ENCODE measurements at regions not wholly inside any gene's neighbourhood (a gene's known extent, or its start where the extent isn't known, plus 50 kb on each side); places are given as distances from the start of the nearest gene placed in this dataset.

DNA sequence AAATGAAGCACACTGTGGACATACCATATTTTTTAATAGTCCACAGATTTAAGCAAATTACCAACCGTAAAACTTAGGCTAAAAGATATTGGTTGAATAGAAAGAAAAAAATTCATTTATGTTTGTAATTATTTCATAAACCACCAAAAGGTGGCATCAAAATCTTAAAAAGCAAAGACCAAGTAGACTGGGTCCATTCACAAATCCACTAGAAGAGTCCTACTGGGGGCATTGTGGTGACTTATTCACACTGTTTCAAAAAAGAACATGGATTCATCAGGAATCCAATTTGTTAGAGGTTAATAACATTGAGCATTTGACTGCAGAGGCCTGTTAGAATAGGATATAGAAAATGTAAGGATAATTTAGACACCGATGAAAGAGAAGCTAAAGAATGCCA is 194.9 kb upstream of the KYNU start:
- no peak for DNase-seq (ENCODE audit: low read depth)
- no peak overlapping the region for H3K4me3 ChIP-seq (ENCODE audit: low read depth, low read length)
- TF ChIP-seq, protein P1, sequence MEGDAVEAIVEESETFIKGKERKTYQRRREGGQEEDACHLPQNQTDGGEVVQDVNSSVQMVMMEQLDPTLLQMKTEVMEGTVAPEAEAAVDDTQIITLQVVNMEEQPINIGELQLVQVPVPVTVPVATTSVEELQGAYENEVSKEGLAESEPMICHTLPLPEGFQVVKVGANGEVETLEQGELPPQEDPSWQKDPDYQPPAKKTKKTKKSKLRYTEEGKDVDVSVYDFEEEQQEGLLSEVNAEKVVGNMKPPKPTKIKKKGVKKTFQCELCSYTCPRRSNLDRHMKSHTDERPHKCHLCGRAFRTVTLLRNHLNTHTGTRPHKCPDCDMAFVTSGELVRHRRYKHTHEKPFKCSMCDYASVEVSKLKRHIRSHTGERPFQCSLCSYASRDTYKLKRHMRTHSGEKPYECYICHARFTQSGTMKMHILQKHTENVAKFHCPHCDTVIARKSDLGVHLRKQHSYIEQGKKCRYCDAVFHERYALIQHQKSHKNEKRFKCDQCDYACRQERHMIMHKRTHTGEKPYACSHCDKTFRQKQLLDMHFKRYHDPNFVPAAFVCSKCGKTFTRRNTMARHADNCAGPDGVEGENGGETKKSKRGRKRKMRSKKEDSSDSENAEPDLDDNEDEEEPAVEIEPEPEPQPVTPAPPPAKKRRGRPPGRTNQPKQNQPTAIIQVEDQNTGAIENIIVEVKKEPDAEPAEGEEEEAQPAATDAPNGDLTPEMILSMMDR (IDR thresholded peaks at IDR 0.05; ENCODE audit: control insufficient read depth, extremely low read depth, insufficient read depth): peak; percentile 40

DNA sequence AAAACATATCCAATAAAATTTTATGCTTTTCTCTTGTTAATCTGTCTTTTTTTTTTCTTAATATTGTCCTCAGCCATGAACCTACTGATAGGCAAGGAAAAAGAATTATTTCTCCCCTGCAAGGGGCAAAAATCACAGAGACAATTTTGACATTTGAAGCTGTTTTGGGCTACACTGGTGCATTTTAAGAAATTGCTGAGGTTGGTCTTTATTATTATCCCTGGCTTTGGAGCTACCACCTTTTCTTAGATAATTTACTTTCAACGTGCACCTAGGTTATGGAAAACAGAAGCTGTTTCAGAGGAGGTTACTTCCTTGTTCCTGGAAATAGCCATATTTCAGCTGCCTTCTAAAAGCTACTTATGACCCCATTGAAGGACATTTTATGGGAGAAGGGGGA is 195.5 kb upstream of the KYNU start:
- DNase-seq (ENCODE audit: low read depth): no peak
- H3K4me3 ChIP-seq (ENCODE audit: low read depth, low read length): no peak overlapping the region

DNA sequence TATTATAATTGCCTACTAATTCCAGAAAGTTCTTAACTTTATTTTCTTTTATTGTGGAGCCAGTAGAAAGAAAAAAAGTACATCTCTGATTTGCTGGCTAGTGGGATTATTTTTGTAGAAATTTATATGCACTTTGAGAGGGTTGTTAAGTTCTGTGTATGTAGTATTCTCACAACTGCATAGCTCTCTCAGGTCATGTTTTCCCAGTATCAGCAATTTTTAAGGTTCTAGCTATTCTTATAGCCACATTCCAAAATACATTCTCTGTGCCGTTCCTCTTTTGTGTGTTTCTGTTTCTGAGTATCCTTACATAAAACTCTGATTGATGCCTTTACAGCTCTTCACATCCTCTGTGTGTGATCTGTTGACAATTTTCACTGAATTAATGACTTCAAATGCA is 199.3 kb upstream of the KYNU start:
- no peak for DNase-seq (ENCODE audit: low read depth)
- TF ChIP-seq, protein P1 (IDR thresholded peaks at IDR 0.05; ENCODE audit: control insufficient read depth, extremely low read depth, insufficient read depth): no peak
- no peak overlapping the region for H3K4me3 ChIP-seq (ENCODE audit: low read depth, low read length)

More for the DNA sequence above, 195.5 kb upstream of the KYNU start:
- TF ChIP-seq, protein P1 (IDR thresholded peaks at IDR 0.05; ENCODE audit: control insufficient read depth, extremely low read depth, insufficient read depth): no peak

DNA sequence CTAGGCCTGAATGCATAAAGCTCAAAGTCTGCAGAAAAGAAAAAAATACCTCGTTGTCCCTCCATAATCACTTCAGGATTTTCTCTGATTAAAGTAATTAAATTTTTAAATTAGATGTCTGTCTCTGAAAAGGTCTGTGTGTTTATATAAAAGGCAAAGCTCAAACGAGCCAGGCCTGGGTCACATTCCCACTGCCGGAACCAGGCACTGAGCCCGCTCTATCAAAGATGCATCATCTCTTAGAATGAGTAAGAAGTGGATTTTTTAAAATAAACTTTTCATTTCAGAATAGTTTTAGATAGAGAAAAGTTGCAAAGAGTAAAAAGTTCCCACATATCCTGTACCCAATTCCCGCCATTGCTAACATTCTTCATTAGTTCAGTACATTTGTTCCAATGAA is 202.1 kb upstream of the KYNU start:
- H3K4me3 ChIP-seq (ENCODE audit: low read depth, low read length): no peak overlapping the region
- DNase-seq (ENCODE audit: low read depth): no peak
- TF ChIP-seq, protein P1 (IDR thresholded peaks at IDR 0.05; ENCODE audit: control insufficient read depth, extremely low read depth, insufficient read depth): no peak

DNA sequence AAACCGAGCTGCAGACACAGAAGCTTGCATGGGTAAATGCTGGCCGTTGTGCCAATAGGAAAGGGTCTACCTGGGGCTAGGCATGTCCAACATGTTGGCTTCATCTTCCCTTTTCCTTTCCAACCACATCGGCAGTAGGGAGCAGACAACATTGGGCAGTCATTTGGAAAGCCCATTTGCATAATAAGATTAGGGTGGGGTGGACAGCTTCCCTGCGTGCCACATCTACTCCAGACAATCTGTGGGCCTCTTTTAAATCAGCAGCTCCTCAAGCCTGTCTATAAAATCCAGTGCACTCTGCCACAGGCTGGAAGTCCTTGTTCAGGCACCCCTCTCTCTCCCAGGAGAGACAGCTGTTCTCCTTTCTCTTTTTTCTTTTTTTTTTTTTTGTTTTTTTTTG is 203.6 kb upstream of the KYNU start:
- H3K4me3 ChIP-seq (ENCODE audit: low read depth, low read length): no peak overlapping the region
- TF ChIP-seq, protein P1 (IDR thresholded peaks at IDR 0.05; ENCODE audit: control insufficient read depth, extremely low read depth, insufficient read depth): no peak
- no peak for DNase-seq (ENCODE audit: low read depth)

DNA sequence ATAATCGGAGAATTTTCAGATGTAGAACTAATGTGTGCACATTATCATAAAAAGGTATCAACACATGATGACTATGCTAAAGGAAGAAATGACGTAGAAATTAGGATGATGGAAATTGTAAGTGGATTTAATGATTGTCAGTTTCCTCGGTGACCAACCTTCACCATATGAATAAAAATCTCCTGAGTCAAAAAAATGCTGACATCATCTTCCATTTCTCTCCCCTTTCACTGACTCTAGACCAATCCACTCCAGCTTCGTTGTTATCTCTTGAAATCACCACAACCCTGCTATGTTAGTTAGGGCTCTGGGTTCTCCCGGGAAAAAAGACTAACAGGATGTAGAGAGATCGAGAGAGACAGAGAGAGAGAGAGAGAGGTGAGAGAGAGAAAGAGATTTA is 204.8 kb upstream of the KYNU start:
- H3K4me3 ChIP-seq (ENCODE audit: low read depth, low read length): no peak overlapping the region
- no peak for DNase-seq (ENCODE audit: low read depth)
- TF ChIP-seq, protein P1 (IDR thresholded peaks at IDR 0.05; ENCODE audit: control insufficient read depth, extremely low read depth, insufficient read depth): no peak

DNA sequence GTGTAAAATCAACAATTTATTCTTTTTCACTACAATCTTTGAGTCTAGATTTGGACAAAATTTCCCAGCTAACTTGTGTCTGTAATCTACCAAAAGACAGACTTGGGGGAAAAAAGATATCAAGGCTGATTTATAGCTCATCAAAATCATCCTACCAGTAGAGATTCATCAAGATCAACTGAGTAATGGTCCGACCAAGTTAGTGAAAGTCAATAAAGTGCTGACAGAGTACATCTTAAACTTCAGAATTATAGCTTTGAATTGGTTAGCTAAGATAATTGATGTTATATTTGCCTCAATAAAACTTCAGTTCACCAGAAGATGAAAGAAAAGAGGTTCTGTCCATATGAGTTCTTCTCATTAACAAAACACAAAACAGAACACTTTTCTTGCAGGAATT is 207.1 kb upstream of the KYNU start:
- TF ChIP-seq, protein P1 (IDR thresholded peaks at IDR 0.05; ENCODE audit: control insufficient read depth, extremely low read depth, insufficient read depth): no peak
- H3K4me3 ChIP-seq (ENCODE audit: low read depth, low read length): no peak overlapping the region

More for the DNA sequence above, 207.1 kb upstream of the KYNU start:
- no peak for DNase-seq (ENCODE audit: low read depth)

Data from LNCaP clone FGC (cell line).